GM18909 (cell line): ENCODE measurements at regions not wholly inside any gene's neighbourhood (a gene's known extent, or its start where the extent isn't known, plus 50 kb on each side); places are given as distances from the start of the nearest gene placed in this dataset.

Experiments
- ATAC-seq: cut with Tn5 transposase; IDR thresholded peaks from one replicate; pipeline ENCODE4 v1.9.1; 2021; ENCODE audit warnings: mild to moderate bottlenecking; ENCODE audit not compliant: unreplicated experiment, poor library complexity

GRCh38 chr2:58976375-58977071 is 735.4 kb upstream of the FANCL start:
- ATAC-seq = no peak

DNA sequence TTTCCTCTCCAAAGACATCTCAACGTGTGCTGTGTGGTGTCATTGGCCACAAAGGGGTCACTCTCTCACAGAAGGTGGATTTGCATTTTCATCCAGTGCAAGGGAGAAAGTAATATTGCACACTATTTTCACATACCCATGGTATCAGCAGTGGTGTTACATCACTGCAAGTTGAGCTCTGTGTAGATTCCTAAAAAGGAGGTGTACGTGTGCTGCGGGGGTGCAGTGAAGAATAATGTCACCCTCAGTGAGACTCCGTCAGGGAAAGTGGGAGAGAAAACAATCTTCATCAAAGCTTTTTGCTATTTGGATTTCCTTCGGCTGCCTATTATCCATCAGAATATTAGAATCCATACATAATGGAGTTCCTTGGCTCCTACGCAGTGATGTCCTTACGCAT is 733.8 kb upstream of the FANCL start:
- no peak for ATAC-seq

DNA sequence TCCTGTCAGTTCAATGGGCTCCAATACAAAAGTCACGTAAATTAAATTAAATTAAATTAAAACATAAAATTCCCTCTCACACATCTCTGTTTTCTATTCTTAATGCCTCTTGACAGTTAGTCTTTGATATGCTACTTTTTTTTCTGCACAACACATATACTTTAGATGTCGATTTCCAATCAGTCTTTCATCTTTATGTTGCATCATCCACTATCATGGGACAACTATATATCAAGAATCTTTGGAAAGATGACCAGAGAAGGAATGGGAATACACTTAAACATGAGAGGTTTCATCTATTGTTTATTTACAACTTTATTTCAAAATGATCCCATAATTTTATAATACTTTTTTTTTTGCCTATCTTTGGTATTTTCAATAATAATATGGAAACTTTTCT is 733.3 kb upstream of the FANCL start:
- no peak for ATAC-seq

- ATAC-seq = no peak
These were observed 732.7 kb upstream of the FANCL start for GRCh38 chr2:58973811-58974281.

DNA sequence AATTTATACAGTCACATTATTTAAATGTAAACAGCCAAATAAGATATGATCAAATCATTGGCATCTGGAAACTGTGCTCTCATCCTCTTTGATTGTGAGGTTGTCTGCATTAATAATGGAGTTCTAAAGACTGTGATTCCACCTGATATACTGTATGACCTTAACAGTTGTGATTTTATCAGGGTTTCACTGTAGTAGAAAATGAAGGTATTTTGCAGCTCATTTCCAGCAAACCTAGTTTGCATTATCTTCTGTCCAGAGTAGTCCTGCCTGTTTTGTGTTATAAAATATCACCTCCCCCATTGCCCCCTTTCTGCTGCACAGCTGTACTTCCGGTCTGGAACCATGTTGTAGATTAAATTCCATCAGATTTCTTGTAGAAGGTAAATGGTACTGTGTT is 731.6 kb upstream of the FANCL start:
- ATAC-seq = no peak

GRCh38 chr2:58971511-58972360 is 730.6 kb upstream of the FANCL start:
- ATAC-seq = no peak

GRCh38 chr2:58970365-58970764 is 729.2 kb upstream of the FANCL start:
- ATAC-seq = no peak

DNA sequence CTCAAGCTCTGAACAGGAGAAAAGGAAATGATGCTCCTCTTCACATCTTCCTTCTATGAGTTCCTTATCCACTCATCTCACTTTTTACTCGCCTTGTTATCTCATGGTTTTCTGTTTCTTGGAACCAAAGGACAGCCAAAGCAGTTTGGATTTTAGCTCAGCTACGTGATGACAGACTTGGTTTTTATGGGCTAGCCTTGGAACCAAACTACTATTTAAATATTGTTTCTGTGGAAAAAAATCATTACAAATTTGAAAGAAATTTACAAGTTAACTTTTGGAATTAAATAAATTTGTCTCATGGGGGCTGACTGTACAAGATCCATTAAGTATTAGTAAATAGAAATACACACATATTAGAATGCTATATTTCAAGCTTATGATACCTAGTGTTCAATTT is 727.8 kb upstream of the FANCL start:
- no peak for ATAC-seq

- no peak for ATAC-seq
These were observed 726.6 kb upstream of the FANCL start for GRCh38 chr2:58967736-58968135.

GRCh38 chr2:58965602-58966001 is 724.5 kb upstream of the FANCL start:
- ATAC-seq = no peak

DNA sequence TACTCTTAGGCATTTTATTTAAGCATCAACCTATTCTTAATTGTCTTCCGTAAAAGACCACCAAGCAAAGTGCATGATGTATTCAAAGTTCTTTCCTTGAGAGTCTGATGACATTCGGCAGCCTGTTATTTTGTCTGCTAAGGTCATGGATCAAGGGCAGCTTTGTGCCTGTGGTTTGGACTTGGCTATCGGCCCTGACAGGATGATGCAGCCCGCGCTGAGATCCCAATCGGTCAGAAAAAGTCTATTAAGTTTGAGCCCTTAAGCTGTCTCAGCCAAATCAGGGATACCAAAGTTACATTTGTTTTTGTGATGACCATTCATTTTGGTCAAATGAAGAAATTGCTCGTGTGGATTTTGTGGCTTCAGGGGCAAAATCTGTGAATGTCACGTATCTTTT is 718.9 kb upstream of the FANCL start:
- ATAC-seq = no peak

GRCh38 chr2:58957188-58957840 is 716.2 kb upstream of the FANCL start:
- ATAC-seq = no peak

DNA sequence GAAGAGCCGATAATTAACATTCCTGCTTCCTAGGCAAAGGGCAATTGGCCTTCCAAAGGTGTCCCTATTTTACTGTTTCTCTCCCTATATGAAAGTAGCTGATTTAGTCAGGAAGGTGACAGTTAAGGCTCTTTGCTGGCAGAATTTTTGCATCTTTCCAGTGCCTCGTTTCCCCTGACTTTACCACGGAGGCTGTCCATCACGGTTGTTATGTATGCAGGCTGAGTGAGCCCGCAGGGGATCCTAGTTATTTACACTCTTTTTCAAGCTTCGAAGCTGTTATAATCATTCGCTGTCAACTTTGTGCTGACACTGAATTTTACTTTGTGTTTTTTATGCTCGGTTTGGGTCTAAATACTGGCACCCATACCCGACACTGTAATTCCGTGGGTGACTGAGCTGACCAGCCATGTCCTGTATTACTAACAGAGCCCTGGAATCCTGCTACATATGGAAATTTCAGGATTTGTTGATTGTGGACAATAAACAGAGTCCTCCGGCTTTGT is 713.8 kb upstream of the FANCL start:
- ATAC-seq = no peak

GRCh38 chr2:58951722-58952121 is 710.6 kb upstream of the FANCL start:
- no peak for ATAC-seq

GRCh38 chr2:58950795-58951462 is 709.8 kb upstream of the FANCL start:
- ATAC-seq = no peak

DNA sequence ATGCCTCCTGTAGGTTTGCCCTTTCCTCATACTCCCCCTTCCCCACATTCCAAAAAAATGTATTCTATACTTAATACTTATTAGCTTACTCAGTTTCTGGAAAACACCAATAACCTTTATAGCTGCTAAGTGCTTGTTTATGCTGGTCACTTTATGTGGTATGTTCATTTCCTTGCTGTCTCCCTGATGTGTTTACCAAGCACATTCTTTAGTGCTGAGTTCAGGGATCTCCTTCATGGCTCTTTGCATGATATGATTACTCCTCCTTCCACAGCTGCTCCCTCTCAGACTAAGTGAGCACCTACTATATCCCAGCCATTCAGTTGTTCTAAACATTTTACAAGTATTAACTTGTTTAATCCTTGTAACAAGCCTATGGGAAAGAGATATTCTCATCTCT is 698.3 kb upstream of the FANCL start:
- no peak for ATAC-seq

- ATAC-seq = no peak
These were observed 697.9 kb upstream of the FANCL start for GRCh38 chr2:58938988-58939387.

DNA sequence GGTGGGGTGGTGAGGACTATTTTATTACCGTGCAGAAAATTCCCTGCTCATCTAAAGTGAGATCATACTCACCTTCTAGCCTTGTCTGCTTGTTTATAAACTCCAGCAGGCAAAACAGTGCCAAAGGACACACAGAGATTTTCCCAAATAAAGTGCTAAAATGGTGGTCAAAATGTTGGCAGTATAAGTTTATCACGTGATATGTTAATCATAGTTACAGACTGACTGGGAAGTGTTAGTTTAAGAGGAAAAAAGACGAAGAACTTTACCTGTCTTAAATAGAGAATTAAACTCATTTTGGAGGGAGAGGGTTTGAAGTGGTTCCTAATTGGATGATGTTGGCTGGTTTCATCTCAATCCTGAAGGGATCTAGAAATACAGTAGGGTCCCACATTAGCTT is 691.7 kb upstream of the FANCL start:
- no peak for ATAC-seq

GRCh38 chr2:58930537-58930936 is 689.4 kb upstream of the FANCL start:
- no peak for ATAC-seq

- ATAC-seq = no peak
These were observed 687.8 kb upstream of the FANCL start for GRCh38 chr2:58928973-58929372.
